HepG2 (cell line): ENCODE measurements at regions not wholly inside any gene's neighbourhood (a gene's known extent, or its start where the extent isn't known, plus 50 kb on each side); places are given as distances from the start of the nearest gene placed in this dataset.

ENCODE experiments used
- CREB1 ChIP-seq, 2 experiments: fragments of 450-650 bp in 1 of 2; IDR thresholded peaks; 2 replicates each; pipeline ENCODE4 v1.6.1; 2016 to 2017; ENCODE audit warnings: control low read depth in 1 of 2, mild to moderate bottlenecking in 1 of 2, missing compliant biosample characterization in 1 of 2, missing genetic modification characterization in 1 of 2
- HNRNPUL1 ChIP-seq: fragments of 200-400 bp; formaldehyde crosslinking; IDR thresholded peaks from 2 replicates; pipeline ENCODE4 v1.6.1; 2017; ENCODE audit warnings: low read depth, mild to moderate bottlenecking, low read length, moderate library complexity
- SMC3 ChIP-seq: IDR thresholded peaks from 2 replicates; pipeline ENCODE4 v1.6.1; 2011; ENCODE audit warnings: low read length, improper control_type of control experiment
- SRF ChIP-seq: IDR thresholded peaks from 2 replicates; pipeline ENCODE4 v1.6.1; 2011; ENCODE audit warnings: mild to moderate bottlenecking, low read depth, low read length, moderate library complexity
- TF ChIP-seq, protein P1 (sequence below): sonication (generic); formaldehyde crosslinking; IDR thresholded peaks from 2 replicates; pipeline ENCODE4 v1.5.0; 2020; ENCODE audit warnings: mild to moderate bottlenecking, missing genetic modification reagents, moderate library complexity

DNA sequence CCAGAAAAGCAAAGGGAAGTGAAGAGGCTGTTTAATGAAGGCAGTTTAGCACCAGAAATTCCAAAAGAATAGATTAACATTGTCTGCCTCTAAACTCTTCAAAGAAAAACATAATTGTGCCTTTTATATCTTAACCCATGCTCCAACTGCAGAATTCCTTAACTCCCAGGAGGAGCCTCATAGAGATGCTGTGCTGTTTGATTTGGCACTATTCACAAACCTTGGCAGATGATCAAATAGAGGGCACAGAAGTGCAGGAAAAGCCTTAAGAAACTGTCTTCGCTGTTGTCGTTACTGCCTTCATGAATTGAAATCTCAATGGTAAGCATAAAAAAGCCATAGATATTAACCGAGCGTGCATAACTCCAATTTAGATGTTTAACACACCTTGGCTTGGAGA lies 124.1 kb upstream of the MPPED2 start:
- no peak for TF ChIP-seq HNRNPUL1
- no peak for TF ChIP-seq SRF
- no peak for TF ChIP-seq CREB1 (IDR thresholded peaks at IDR 0.05)
- TF ChIP-seq CREB1 (CRISPR knock-in tag; IDR thresholded peaks at IDR 0.05) = no peak
- no peak for TF ChIP-seq SMC3
- TF ChIP-seq, protein P1, sequence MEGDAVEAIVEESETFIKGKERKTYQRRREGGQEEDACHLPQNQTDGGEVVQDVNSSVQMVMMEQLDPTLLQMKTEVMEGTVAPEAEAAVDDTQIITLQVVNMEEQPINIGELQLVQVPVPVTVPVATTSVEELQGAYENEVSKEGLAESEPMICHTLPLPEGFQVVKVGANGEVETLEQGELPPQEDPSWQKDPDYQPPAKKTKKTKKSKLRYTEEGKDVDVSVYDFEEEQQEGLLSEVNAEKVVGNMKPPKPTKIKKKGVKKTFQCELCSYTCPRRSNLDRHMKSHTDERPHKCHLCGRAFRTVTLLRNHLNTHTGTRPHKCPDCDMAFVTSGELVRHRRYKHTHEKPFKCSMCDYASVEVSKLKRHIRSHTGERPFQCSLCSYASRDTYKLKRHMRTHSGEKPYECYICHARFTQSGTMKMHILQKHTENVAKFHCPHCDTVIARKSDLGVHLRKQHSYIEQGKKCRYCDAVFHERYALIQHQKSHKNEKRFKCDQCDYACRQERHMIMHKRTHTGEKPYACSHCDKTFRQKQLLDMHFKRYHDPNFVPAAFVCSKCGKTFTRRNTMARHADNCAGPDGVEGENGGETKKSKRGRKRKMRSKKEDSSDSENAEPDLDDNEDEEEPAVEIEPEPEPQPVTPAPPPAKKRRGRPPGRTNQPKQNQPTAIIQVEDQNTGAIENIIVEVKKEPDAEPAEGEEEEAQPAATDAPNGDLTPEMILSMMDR = no peak
